ENCODE measurements at regions not wholly inside any gene's neighbourhood (a gene's known extent, or its start where the extent isn't known, plus 50 kb on each side); places are given as distances from the start of the nearest gene placed in this dataset.

- TF ChIP-seq CTCF (IDR thresholded peaks at IDR 0.05) (no peak), POLR2A (IDR thresholded peaks at IDR 0.05) (no peak)
These were observed 361.2 kb upstream of the C9orf72 start for GRCh38 chr9:27934471-27934870.
